GM21360 (cell line): ENCODE measurements at regions not wholly inside any gene's neighbourhood (a gene's known extent, or its start where the extent isn't known, plus 50 kb on each side); places are given as distances from the start of the nearest gene placed in this dataset.

Experiments
- ATAC-seq: cut with Tn5 transposase; IDR thresholded peaks from one replicate; pipeline ENCODE4 v1.9.1; 2021; ENCODE audit warnings: mild to moderate bottlenecking, moderate library complexity; ENCODE audit not compliant: unreplicated experiment

DNA sequence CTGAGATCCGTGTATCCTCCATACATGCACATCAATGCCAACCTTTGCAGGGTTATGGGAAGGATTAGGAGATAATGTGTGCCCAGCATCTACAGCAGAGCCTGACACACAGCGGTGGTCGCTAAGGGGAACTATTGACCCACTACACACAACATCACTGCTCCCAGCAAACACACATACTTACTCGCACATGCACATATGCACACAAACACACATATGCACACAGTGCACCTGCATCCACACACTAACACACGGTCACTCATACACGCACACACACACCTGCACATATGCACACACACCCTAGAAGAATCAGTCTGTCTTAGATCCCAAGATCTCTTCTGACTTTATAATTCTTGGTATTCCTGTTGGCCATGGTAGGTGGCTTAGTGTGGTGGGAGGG is 118.3 kb downstream of the GYPC start:
- no peak for ATAC-seq

DNA sequence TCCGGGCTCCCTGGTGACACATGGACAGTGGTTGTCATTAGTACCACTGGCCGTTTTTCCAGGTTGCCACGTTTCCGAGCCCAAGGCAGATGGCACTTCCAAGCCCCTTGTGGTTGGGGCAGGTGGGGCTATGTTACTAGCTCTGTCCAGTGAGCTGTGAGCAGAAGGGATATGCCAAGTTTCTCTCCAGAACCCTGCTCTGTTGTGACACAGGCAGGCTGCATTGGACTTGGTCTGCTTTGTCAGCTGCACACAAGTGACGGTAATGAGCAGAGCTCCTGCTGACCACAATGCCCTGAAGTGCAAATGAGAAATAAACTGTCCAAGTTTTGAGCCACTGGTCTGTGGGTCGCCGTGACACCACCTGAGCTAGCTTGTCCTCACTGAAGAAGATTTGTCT is 118.8 kb downstream of the GYPC start:
- ATAC-seq = no peak

- ATAC-seq = no peak
Measured at GRCh38 chr2:126775300-126775985, 119.5 kb downstream of the GYPC start.

DNA sequence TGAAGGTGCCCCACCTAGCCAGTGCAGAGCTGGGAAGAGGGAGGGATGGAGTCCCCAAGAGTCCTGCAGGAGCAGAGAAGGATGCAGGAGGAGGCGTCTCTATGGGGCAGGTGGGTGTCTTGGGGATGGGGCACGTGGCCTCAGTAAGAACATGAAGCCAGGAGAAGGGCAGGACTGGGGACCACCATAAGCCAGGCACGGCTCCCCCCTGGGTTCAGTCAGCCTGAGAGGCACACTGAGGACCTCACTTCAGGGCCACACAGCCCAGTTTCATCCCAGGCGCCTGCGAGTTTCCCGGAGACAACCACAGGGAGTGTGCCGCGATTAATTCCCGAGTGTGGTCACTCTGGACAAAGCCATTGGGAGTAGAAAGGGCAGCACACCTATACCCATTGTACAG is 120.3 kb downstream of the GYPC start:
- ATAC-seq = no peak

DNA sequence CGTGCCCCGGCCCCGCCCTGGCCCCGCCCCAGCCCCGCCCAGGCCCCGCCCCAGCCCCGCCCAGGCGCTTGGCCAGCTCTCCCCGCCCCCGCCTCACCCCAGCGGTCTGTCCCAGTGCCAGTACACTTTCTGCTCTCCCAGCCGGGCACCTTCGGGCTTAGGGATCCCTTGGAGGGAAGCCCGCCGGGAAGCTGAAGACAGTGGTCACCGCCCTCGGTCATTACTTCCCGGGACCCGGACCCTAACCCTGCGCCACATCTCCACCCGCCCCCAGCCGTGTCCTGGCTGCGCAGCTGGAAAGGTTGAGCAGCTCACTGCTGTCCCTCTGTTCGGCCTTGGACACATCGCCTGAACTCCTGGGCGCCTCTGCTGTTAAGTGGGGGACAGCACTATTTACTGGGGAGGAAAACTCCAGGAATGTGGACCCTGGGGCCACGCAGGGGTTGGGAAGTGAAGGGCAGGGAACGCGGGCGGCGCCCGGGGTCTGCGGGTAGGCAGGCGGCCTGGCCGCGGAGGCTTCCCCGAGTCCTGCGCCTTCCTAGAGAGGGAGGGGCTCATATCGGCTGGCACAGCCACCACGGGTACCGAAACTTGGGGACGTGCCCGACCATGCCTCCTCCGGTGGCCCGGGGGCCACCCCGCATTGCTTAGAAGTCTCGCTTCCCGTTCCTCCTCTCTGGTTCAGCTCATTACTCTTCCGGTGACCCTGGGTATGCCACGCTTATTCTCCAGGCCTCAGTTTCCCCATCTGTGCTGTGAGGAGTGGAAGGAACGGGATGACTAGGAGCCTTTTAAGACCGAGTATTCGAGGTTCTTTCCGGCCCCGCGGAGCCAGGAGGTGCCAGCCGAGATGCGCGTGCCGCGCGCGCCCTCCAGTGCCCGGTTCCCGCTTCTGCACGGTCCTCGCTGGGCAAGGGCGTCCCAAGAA is 121.0 kb downstream of the GYPC start:
- peak; percentile 85 for ATAC-seq

GRCh38 chr2:126777620-126777978 is 121.1 kb upstream of the TEX51 start:
- peak; percentile 18 for ATAC-seq

- ATAC-seq = no peak
Measured at GRCh38 chr2:126778561-126779501, 119.9 kb upstream of the TEX51 start.

GRCh38 chr2:126781206-126781605 is 117.5 kb upstream of the TEX51 start:
- ATAC-seq = no peak

- ATAC-seq = no peak
Measured at GRCh38 chr2:126781806-126782205, 116.9 kb upstream of the TEX51 start.

GRCh38 chr2:126782648-126783047 is 116.0 kb upstream of the TEX51 start:
- ATAC-seq = no peak

DNA sequence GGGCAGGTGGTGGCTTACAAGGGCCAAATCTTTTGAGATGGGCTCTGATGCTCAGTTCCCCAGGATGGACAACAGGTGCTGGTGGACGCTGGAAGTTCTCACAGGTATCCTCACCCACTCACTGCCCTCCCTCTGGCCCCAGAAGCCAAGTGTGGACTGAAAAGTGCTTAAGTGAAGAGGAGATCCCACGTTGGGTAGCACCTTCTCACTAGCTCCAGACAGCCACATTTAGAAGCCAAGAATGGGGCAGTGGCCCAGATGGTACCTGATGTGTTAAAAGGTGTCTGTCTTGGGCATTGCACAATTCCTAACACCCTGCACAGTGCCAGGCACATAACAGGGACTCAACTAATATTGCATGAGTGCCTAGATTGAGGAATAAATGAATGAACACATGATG is 115.3 kb upstream of the TEX51 start:
- no peak for ATAC-seq

GRCh38 chr2:126784045-126784444 is 114.6 kb upstream of the TEX51 start:
- ATAC-seq = no peak

GRCh38 chr2:126784621-126785020 is 114.1 kb upstream of the TEX51 start:
- no peak for ATAC-seq

GRCh38 chr2:126785236-126785635 is 113.5 kb upstream of the TEX51 start:
- no peak for ATAC-seq

DNA sequence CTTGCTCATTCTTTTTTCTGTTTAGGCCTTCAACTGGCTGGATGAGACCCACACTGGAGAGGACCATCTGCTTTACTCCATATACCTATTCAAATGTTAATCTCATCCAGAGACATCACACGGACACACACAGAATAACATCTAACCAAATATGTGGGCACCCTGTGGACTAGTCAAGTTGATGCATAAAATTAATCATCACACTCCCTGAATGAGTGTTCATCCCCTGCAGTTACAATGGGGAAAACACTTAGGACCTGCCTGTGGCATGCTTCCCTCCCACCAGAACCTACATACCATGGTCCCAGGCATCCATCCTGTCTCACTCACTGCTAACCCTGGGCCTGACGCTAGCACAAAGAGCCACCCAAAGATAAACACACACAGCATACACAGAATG is 112.8 kb upstream of the TEX51 start:
- no peak for ATAC-seq

DNA sequence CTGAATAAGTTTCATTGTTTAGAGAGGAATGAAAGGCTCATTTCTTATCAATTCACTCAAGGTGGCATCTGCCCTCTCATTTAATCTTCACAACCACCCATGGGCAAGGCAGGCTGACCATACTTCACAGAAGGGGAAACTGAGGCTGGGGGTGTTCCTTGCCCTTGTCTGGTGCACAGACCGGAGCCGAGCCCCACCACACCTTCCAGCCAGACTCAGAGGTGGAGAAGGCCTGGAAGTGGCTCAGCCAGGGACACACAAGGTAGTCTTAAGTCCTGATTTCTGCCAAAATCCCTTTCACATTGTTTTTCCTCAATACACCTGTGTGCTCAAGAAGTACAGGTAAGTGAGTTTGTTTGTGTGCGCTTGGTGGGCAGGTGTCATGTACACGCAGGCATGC is 111.9 kb upstream of the TEX51 start:
- no peak for ATAC-seq

DNA sequence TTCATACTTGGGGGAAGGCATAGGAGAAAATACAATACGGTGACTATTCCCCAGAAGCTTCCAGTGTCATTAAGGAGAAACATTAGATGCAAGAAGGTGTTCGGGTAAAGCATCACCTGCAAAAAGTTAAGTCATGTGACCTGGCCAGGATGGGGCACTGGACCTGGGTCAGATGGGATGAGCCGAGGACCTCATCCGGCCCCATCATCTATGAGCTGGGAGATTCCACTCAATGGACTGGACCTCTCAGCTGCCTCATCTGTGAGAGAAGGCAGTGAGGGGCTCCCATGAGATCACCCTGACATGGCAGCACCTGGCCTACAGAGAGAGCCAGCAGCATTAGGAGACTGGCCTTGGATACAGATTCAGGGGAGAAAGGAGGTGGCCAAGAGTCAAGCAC is 111.4 kb upstream of the TEX51 start:
- no peak for ATAC-seq

DNA sequence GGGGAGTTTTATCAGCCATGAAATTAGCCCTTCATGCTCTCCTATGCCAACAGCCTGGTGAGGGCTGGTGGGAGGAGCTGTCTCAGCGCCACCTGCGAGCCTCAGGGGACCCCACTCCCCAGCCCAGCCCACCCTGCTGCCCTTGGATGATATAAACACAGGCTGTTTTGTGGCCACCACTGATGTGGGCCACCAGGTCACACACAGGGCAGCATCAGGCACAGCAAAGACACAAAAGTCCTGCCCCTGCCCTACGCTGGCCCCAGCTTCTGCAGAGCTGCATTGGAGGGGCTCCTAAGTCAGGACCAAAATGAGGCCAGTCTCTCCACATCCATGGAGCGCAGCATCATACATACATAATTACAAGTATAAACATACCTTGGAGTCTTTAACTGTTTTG is 110.6 kb upstream of the TEX51 start:
- ATAC-seq = no peak

- no peak for ATAC-seq
Measured at GRCh38 chr2:126788652-126789051, 110.0 kb upstream of the TEX51 start.

GRCh38 chr2:126790987-126791780 is 107.5 kb upstream of the TEX51 start:
- no peak for ATAC-seq
